Gastroesophageal sphincter (tissue), 4 donors: ENCODE measurements at regions not wholly inside any gene's neighbourhood (a gene's known extent, or its start where the extent isn't known, plus 50 kb on each side); places are given as distances from the start of the nearest gene placed in this dataset.
"Not testable (repeated sequence)": the region's sequence is repeated elsewhere in the genome, so short reads cannot be mapped to it uniquely, and the experiment has no call there.

Source experiments
- ATAC-seq: fragments of 150-250 bp; one replicate; pipeline ENCODE4 v1.9.1; 2016; ENCODE audit warnings: mild to moderate bottlenecking, moderate library complexity
- H3K27ac ChIP-seq, 4 donors: fragments of 200-600 bp; sonication (generic) in 3 of 4; 1 replicate in 3 of 4; 2 replicates in 1 of 4; pipeline ENCODE4 v1.5.1; 2016 to 2019
- H3K27me3 ChIP-seq: fragments of 200-600 bp; sonication (generic); one replicate; pipeline ENCODE4 v1.5.1; 2019
- H3K36me3 ChIP-seq, 2 donors: fragments of 200-600 bp; sonication (generic); one replicate each; pipeline ENCODE4 v1.5.1; 2019; ENCODE audit warnings: control low read depth in 1 of 2
- H3K4me1 ChIP-seq, 3 donors: fragments of 200-600 bp; sonication (generic); 1 replicate in 2 of 3; 2 replicates in 1 of 3; pipeline ENCODE4 v1.5.1; 2016 to 2019; ENCODE audit warnings: control low read depth in 2 of 3
- H3K4me3 ChIP-seq, 2 donors: fragments of 200-600 bp; sonication (generic); one replicate each; pipeline ENCODE4 v1.5.1; 2019; ENCODE audit warnings: mild to moderate bottlenecking in 1 of 2, moderate library complexity in 1 of 2
- H3K9me3 ChIP-seq, 3 donors: fragments of 200-600 bp; sonication (generic); one replicate each; pipeline ENCODE4 v1.5.1; 2017 to 2019; ENCODE audit warnings: control low read depth in 2 of 3
- EP300 ChIP-seq: sonication (generic); formaldehyde crosslinking; IDR thresholded peaks from one replicate; pipeline ENCODE4 v1.6.1; 2017; ENCODE audit warnings: antibody characterized with exemption, mild to moderate bottlenecking
- POLR2A ChIP-seq, 2 donors: fragments of 450-650 bp; IDR thresholded peaks; one replicate each; pipeline ENCODE4 v1.6.1; 2017; ENCODE audit warnings: antibody characterized with exemption in 2 of 2, mild to moderate bottlenecking in 2 of 2, moderate library complexity in 1 of 2
- POLR2AphosphoS5 ChIP-seq: sonication (generic); formaldehyde crosslinking; IDR thresholded peaks from one replicate; pipeline ENCODE4 v1.6.1; 2017; ENCODE audit warnings: antibody characterized with exemption
- WGBS, 2 donors: methylation state at CpG; one replicate each; pipeline ENCODE4 v1.1.5; 2018; ENCODE audit warnings: low coverage in 1 of 2; 5-methylcytosine and 5-hydroxymethylcytosine counted together
- TF ChIP-seq, protein P1 (sequence below), 4 experiments: fragments of 200-600 bp in 2 of 4; fragments of 450-650 bp in 2 of 4; sonication (generic) in 1 of 4; IDR thresholded peaks; one replicate each; pipeline ENCODE4 v1.5.1; 2017 to 2019; ENCODE audit warnings: antibody characterized with exemption in 4 of 4, mild to moderate bottlenecking in 2 of 4, moderate library complexity in 2 of 4

DNA sequence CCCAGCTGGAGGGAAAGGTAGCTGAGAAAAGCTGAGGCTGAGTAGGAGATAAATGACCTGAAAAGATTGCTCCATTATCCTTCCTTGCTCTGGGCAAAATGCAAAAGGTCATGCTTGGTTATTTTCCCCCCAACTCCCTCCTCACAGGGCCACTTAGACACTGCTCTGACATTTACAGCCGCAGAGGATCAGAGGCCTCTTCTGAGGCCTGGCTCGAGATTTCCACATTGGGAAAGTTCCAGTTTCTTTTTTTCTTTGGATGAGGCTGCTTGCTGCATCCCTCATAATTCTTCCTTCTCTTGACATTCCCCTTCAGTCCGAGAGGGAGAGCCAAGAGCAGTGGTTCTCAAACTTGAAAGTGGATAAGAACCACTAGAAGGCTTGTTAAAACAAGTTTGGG is 60.1 kb upstream of the HSPA9 start:
- Histone ChIP-seq H3K27ac (peak overlapping the region in 3 of 4 donors; percentile 60 to 75 (median 60)), H3K4me3 (no peak overlapping the region), H3K36me3 (no peaks in the 10 kb centered on the region), H3K4me1 (peaks cover 0 to 16% (median 3%) of the 10 kb centered on the region in 3 donors), H3K9me3 (no peaks in the 10 kb centered on the region), H3K27me3 (no peaks in the 10 kb centered on the region)
- 19 to 25% methylated on average over 2 to 3 of the region's 3 CpGs for WGBS, 2 donors
- TF ChIP-seq POLR2AphosphoS5, result peak; percentile 33
- TF ChIP-seq, protein P1, sequence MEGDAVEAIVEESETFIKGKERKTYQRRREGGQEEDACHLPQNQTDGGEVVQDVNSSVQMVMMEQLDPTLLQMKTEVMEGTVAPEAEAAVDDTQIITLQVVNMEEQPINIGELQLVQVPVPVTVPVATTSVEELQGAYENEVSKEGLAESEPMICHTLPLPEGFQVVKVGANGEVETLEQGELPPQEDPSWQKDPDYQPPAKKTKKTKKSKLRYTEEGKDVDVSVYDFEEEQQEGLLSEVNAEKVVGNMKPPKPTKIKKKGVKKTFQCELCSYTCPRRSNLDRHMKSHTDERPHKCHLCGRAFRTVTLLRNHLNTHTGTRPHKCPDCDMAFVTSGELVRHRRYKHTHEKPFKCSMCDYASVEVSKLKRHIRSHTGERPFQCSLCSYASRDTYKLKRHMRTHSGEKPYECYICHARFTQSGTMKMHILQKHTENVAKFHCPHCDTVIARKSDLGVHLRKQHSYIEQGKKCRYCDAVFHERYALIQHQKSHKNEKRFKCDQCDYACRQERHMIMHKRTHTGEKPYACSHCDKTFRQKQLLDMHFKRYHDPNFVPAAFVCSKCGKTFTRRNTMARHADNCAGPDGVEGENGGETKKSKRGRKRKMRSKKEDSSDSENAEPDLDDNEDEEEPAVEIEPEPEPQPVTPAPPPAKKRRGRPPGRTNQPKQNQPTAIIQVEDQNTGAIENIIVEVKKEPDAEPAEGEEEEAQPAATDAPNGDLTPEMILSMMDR (IDR thresholded peaks at IDR 0.05), result no peak
- ATAC-seq, result peak; percentile 63

DNA sequence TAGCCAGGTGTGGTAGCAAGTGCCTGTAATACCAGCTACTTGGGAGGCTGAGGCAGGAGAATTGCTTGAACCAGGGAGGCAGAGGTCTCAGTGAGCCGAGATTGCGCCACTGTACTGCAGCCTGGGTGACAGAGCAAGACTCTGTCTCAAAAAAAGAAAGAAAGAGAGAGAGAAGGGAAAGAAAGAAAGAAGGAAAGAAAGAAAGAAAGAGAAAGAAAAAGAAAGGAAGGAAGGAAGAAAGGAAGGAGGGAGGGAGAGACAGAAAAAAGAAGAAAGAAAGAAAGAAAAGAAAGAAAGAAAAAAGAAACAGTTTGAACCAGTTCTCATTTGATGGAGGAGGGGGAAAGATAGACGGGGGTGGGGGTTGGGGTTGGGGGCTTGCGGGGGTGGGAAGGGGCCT is 59.6 kb upstream of the HSPA9 start:
- H3K36me3 ChIP-seq, ATAC-seq, H3K9me3 ChIP-seq, H3K4me3 ChIP-seq, H3K27me3 ChIP-seq: not testable (repeated sequence)
- 26 to 54% methylated on average over 3 to 4 of the region's 4 CpGs for WGBS, 2 donors
- peaks cover 0 to 16% (median 3%) of the 10 kb centered on the region in 3 donors for H3K4me1 ChIP-seq
- peak overlapping the region in 3 of 4 donors; percentile 60 to 75 (median 60) for H3K27ac ChIP-seq

DNA sequence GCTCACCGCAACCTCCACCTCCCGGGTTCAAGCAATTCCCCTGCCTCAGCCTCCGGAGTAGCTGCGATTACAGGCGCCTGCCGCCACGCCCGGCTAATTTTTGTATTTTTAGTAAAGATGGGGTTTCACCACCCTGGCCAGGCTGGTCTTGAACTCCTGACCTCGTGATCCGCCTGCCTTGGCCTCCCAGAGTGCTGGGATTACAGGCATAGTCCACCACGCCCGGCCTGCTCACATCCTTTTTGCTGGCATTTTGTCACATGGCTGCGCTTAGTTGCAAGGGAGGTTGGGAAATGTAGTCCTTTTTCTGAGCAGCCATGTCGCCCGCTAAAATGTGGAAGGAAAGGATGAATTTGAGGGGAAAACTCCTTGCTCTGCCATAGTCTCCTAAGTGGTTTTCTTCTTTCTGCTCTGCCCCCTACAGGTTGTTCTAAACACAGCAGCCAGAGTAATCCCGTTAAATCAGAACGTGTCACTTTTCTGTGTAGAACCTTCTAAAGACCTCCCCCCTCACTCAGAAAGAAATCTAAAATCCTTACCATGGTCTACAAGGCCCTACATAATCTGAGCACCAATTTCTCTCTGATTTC is 57.8 kb upstream of the HSPA9 start:
- 9 to 48% methylated on average over 4 to 12 of the region's 17 CpGs for WGBS, 2 donors
- peak; percentile 61 for ATAC-seq
- peaks cover 0 to 16% (median 3%) of the 10 kb centered on the region in 3 donors for H3K4me1 ChIP-seq
- no peak overlapping the region for H3K4me3 ChIP-seq
- no peak for TF ChIP-seq EP300
- TF ChIP-seq, protein P1 (IDR thresholded peaks at IDR 0.05), result peak in 2 of 4 experiments; percentile 32 to 44
- no peaks in the 10 kb centered on the region for H3K27me3 ChIP-seq
- no peak overlapping the region for H3K27ac ChIP-seq
- no peaks in the 10 kb centered on the region for H3K9me3 ChIP-seq
- H3K36me3 ChIP-seq, result no peaks in the 10 kb centered on the region

DNA sequence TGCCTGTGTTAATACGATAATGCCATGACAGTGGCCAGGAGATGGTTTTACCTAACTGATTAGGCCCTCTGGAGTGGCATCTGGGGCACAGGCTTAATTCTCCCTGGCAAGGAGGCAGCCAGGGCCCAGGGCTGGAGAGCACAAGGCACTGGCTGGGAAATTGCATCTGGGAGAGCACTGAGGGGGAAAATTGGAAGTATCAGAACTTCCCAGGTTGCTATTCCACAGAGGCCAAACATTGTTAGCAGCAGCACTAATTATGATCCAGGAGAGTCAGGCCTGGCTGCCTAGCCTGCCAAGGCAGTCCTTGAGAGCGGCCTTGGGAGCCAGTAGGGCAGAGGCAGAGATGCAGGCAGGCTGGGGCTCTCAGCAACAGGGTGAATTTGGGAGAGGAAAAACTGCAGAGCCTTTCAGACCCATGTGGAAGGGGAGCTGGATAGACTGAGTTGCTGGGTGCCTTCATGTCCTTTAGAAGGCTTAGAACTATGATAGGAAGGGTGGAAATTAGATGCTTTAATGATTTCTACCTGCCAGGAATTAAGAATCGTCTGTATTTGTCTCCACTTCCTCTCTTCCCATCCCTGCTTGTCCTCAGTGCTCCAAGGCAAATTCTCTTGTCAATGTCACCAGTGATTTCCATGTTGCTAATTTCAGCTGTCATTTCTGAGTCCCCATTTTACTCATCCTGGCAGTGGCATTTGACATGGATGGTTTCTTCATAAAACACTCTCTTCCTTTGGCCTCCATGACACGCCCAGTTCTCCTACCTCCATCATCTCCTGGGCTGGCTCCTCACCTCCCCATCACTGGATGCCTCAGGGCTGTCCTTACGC is 56.1 kb upstream of the HSPA9 start:
- no peak for ATAC-seq
- H3K9me3 ChIP-seq, result no peaks in the 10 kb centered on the region
- peaks cover 0 to 16% (median 3%) of the 10 kb centered on the region in 3 donors for H3K4me1 ChIP-seq
- no peaks in the 10 kb centered on the region for H3K36me3 ChIP-seq
- 65 to 70% methylated on average over 3 to 5 of the region's 5 CpGs for WGBS, 2 donors
- no peak overlapping the region for H3K4me3 ChIP-seq
- H3K27me3 ChIP-seq, result no peaks in the 10 kb centered on the region
- no peak overlapping the region for H3K27ac ChIP-seq
- TF ChIP-seq POLR2AphosphoS5, result no peak
- TF ChIP-seq, protein P1 (IDR thresholded peaks at IDR 0.05), result no peak
- no peak for TF ChIP-seq POLR2A (IDR thresholded peaks at IDR 0.05)
- no peak for TF ChIP-seq EP300

DNA sequence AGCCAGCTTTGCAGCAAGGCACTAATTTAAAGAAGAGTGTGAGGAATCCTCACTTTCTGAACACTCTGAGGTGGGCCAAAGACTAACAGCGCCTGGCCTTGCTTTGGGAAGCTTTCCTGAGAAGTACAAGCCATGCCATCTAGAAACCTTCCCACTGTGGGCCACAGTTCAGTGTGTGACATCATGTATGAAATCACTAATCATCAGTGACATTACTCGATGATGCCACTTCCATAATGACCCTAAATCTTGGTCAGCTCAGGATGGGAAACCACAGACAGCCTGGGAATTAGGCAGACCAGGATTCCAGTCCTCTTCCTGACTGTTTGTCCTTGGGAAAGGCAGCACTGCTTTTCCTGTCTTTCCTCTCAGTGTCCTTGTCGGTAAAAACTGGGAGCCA is 54.2 kb upstream of the HSPA9 start:
- Histone ChIP-seq H3K9me3 (no peaks in the 10 kb centered on the region), H3K4me1 (peaks cover 0 to under 1% (median 0%) of the 10 kb centered on the region in 3 donors), H3K27me3 (no peaks in the 10 kb centered on the region), H3K36me3 (no peaks in the 10 kb centered on the region), H3K4me3 (no peak overlapping the region), H3K27ac (no peak overlapping the region)
- WGBS, 2 donors, result 70% methylated on average over 2 of the region's 3 CpGs; no CpG with 5 or more reads in 1 of the 2 donors
- ATAC-seq, result no peak
- TF ChIP-seq, protein P1 (IDR thresholded peaks at IDR 0.05), result no peak
